ENCODE measurements at regions not wholly inside any gene's neighbourhood (a gene's known extent, or its start where the extent isn't known, plus 50 kb on each side); places are given as distances from the start of the nearest gene placed in this dataset.

GRCh38 chr3:78088006-78088405 lies 1048.1 kb downstream of the ROBO2 start:
- TF ChIP-seq, protein P1, sequence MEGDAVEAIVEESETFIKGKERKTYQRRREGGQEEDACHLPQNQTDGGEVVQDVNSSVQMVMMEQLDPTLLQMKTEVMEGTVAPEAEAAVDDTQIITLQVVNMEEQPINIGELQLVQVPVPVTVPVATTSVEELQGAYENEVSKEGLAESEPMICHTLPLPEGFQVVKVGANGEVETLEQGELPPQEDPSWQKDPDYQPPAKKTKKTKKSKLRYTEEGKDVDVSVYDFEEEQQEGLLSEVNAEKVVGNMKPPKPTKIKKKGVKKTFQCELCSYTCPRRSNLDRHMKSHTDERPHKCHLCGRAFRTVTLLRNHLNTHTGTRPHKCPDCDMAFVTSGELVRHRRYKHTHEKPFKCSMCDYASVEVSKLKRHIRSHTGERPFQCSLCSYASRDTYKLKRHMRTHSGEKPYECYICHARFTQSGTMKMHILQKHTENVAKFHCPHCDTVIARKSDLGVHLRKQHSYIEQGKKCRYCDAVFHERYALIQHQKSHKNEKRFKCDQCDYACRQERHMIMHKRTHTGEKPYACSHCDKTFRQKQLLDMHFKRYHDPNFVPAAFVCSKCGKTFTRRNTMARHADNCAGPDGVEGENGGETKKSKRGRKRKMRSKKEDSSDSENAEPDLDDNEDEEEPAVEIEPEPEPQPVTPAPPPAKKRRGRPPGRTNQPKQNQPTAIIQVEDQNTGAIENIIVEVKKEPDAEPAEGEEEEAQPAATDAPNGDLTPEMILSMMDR (conservative IDR thresholded peaks at IDR 0.05; ENCODE audit: low read length), result no peak
- no peak for TF ChIP-seq EZH2phosphoT487 (IDR thresholded peaks at IDR 0.05; ENCODE audit: borderline replicate concordance, low read depth, low read length)
